ENCODE measurements at regions not wholly inside any gene's neighbourhood (a gene's known extent, or its start where the extent isn't known, plus 50 kb on each side); places are given as distances from the start of the nearest gene placed in this dataset.
A peak's percentile ranks its signal among the peaks of the same experiment; 100 is the strongest.

GRCh38 chr4:10861036-10861435 is 176.5 kb upstream of the CLNK start:
- DNase-seq (ENCODE audit: low read depth) (no peak), FAIRE-seq (no peak)
- H3K36me3 ChIP-seq (ENCODE audit: control insufficient read depth, insufficient read depth, low read length) = no peaks in the 10 kb centered on the region
- TF ChIP-seq, protein P1, sequence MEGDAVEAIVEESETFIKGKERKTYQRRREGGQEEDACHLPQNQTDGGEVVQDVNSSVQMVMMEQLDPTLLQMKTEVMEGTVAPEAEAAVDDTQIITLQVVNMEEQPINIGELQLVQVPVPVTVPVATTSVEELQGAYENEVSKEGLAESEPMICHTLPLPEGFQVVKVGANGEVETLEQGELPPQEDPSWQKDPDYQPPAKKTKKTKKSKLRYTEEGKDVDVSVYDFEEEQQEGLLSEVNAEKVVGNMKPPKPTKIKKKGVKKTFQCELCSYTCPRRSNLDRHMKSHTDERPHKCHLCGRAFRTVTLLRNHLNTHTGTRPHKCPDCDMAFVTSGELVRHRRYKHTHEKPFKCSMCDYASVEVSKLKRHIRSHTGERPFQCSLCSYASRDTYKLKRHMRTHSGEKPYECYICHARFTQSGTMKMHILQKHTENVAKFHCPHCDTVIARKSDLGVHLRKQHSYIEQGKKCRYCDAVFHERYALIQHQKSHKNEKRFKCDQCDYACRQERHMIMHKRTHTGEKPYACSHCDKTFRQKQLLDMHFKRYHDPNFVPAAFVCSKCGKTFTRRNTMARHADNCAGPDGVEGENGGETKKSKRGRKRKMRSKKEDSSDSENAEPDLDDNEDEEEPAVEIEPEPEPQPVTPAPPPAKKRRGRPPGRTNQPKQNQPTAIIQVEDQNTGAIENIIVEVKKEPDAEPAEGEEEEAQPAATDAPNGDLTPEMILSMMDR (IDR thresholded peaks at IDR 0.05; ENCODE audit: insufficient read depth, low read length, severe bottlenecking) = no peak
- no peak overlapping the region for H3K4me3 ChIP-seq (ENCODE audit: low read depth, low read length)
- H3K27me3 ChIP-seq (ENCODE audit: control insufficient read depth, insufficient read depth, low read length) = no peaks in the 10 kb centered on the region

DNA sequence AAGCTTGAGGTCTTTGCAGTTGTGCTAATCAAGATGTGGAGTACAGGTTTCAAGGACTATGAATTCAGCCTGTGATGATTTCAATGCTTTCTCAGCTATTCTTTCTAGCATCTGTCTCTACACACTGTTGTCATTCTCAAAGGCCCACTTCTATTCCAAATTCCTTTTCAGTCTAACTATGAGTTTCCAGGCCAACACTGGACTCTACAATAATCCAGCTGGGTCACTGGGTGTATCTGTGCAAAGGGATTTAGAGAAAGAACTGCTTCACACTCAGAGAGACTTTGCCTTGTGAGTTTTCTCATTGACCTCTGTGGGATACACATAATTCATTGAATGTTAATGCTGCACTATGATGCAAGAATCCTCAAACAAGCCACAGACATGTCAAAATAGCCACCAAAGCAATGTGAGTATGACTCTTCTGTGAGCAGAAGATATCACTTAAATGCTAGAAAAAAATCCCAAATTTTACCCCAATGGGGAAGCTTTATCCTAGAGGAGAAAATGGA is 171.8 kb upstream of the CLNK start:
- no peaks in the 10 kb centered on the region for H3K27me3 ChIP-seq (ENCODE audit: control insufficient read depth, insufficient read depth, low read length)
- H3K36me3 ChIP-seq (ENCODE audit: control insufficient read depth, insufficient read depth, low read length) = no peaks in the 10 kb centered on the region
- TF ChIP-seq, protein P1 (IDR thresholded peaks at IDR 0.05; ENCODE audit: insufficient read depth, low read length, severe bottlenecking) = no peak
- FAIRE-seq (no peak), DNase-seq (ENCODE audit: low read depth) (no peak)
- no peak overlapping the region for H3K4me3 ChIP-seq (ENCODE audit: low read depth, low read length)

DNA sequence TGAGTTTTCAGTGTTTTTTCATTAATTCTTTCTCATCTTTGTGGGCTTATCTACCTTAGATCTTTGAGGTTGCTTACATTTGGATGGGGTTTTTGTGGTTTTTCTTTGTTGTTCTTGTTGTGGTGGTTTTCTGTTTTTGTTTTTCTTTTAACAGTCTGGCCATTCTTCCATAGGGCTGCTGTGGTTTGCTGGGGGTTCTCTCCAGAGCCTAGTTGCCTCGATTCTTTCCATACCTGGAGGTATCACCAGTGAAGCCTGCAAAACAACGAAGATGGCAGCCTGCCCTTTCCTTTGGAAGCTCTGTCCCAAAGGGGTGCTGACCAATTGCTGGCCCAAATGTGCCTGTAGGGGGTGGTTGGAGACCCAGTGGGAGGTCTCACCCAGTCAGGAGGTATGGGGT is 168.6 kb upstream of the CLNK start:
- H3K4me3 ChIP-seq (ENCODE audit: low read depth, low read length) = no peak overlapping the region
- DNase-seq (ENCODE audit: low read depth) (no peak), FAIRE-seq (no peak)
- TF ChIP-seq, protein P1 (IDR thresholded peaks at IDR 0.05; ENCODE audit: insufficient read depth, low read length, severe bottlenecking) = no peak
- no peaks in the 10 kb centered on the region for H3K36me3 ChIP-seq (ENCODE audit: control insufficient read depth, insufficient read depth, low read length)
- no peaks in the 10 kb centered on the region for H3K27me3 ChIP-seq (ENCODE audit: control insufficient read depth, insufficient read depth, low read length)

DNA sequence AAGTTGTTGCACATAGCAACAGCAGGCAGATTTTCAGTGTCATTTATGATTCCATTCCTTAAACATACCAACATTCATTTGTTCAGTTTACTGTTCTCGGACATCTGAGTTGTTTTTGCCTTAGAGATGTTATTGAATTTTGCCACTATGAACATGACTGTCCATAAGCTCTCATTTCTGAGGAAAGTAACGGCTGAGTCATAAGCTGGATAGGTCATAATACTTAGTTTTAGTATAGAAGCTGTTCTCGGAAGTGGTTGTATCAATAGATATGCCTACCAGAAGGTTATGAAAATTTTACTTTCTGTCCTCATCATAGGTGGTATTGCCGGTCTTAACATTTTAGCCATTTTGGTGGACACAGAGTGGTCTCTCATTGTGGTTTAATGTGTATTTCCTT is 157.1 kb upstream of the CLNK start:
- H3K27me3 ChIP-seq (ENCODE audit: control insufficient read depth, insufficient read depth, low read length) = no peaks in the 10 kb centered on the region
- TF ChIP-seq, protein P1 (IDR thresholded peaks at IDR 0.05; ENCODE audit: insufficient read depth, low read length, severe bottlenecking) = no peak
- no peak overlapping the region for H3K4me3 ChIP-seq (ENCODE audit: low read depth, low read length)
- peak; percentile 1 for DNase-seq (ENCODE audit: low read depth)
- no peaks in the 10 kb centered on the region for H3K36me3 ChIP-seq (ENCODE audit: control insufficient read depth, insufficient read depth, low read length)
- no peak for FAIRE-seq

DNA sequence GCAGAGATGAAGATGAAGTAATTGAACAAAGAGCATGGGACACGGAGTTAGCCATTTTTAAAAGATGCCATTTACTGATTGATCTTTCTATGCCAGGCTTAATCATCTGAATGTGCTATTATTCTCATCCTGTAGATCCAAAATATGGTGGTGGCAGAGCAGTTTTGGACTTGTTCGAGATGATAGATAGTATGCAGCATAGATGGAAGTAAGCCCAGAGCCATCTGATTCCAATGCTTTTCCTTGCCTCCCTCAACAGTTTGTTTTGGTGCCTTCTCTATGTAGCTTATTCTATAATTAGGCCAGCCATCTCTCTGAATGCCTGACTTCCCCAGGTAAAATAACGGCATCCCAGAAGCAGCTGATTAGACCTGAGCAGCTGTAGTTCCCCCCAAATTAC is 152.6 kb upstream of the CLNK start:
- FAIRE-seq (no peak), DNase-seq (ENCODE audit: low read depth) (no peak)
- H3K36me3 ChIP-seq (ENCODE audit: control insufficient read depth, insufficient read depth, low read length) = no peaks in the 10 kb centered on the region
- H3K27me3 ChIP-seq (ENCODE audit: control insufficient read depth, insufficient read depth, low read length) = no peaks in the 10 kb centered on the region
- TF ChIP-seq, protein P1 (IDR thresholded peaks at IDR 0.05; ENCODE audit: insufficient read depth, low read length, severe bottlenecking) = no peak
- no peak overlapping the region for H3K4me3 ChIP-seq (ENCODE audit: low read depth, low read length)
